ENCODE measurements at regions not wholly inside any gene's neighbourhood (a gene's known extent, or its start where the extent isn't known, plus 50 kb on each side); places are given as distances from the start of the nearest gene placed in this dataset.
"Not testable (repeated sequence)": the region's sequence is repeated elsewhere in the genome, so short reads cannot be mapped to it uniquely, and the experiment has no call there.

DNA sequence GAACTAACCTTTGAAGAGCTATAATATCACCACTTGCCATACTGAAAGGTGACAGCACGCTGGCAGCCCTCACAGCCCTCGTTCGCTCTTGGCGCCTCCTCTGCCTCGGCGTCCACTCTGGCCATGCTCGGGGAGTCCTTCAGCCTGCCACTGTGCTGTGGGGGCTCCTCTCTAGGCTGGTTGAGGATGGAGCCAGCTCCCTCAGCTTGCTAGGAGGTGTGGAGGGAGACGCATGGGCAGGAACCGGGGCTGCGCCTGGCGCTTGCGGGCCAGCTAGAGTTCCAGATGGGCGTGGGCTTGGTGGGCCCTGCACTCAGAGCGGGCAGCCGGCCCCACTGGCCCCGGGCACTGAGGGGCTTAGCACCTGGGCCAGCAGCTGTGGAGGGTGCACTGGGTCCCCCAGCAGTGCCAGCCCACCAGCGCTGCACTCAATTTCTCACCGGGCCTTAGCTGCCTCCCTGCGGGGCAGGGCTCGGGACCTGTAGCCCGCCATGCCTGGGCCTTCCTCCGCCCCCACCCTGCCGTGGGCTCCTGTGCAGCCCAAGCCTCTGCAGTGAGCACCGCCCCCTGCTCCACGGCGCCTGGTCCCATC is 329.7 kb downstream of the LMBRD1 start:
- Histone ChIP-seq H3K18ac (ENCODE audit: low read length) (no peak overlapping the region), H3K23ac (ENCODE audit: low read length) (no peak overlapping the region), H4K5ac (ENCODE audit: low read length) (no peak overlapping the region), H3K4me2 (ENCODE audit: low read length) (no peak overlapping the region), H3K27ac (ENCODE audit: low read depth, low read length) (no peak overlapping the region), H4K8ac (ENCODE audit: low read depth, low read length) (no peak overlapping the region), H3K79me1 (ENCODE audit: low read length) (no peaks in the 10 kb centered on the region), H3K79me2 (ENCODE audit: control insufficient read depth, insufficient read depth, low read length) (no peaks in the 10 kb centered on the region), H3K4me1 (ENCODE audit: control insufficient read depth, low read depth, low read length) (no peaks in the 10 kb centered on the region), H2BK15ac (replicated peaks; ENCODE audit: low read depth) (no peak overlapping the region), H3K9ac (ENCODE audit: low read length) (no peak overlapping the region), H3K4me3 (ENCODE audit: low read length) (no peak overlapping the region), H3K27me3 (ENCODE audit: insufficient read depth, low read length, poor library complexity) (no peaks in the 10 kb centered on the region), H3K56ac (ENCODE audit: low read length) (no peak overlapping the region), H2BK120ac (ENCODE audit: low read depth, low read length) (no peak overlapping the region), H2BK5ac (ENCODE audit: low read length) (no peak overlapping the region), H2AK5ac (ENCODE audit: low read length) (no peak overlapping the region), H3K4ac (ENCODE audit: low read depth, low read length) (no peak overlapping the region), H3K36me3 (ENCODE audit: control insufficient read depth, insufficient read depth, low read length) (no peaks in the 10 kb centered on the region)
- no CpG with 5 or more reads among the region's 26 CpGs for WGBS (ENCODE audit: extremely low coverage, insufficient coverage, low lambda C conversion rate)
- no peak for DNase-seq

DNA sequence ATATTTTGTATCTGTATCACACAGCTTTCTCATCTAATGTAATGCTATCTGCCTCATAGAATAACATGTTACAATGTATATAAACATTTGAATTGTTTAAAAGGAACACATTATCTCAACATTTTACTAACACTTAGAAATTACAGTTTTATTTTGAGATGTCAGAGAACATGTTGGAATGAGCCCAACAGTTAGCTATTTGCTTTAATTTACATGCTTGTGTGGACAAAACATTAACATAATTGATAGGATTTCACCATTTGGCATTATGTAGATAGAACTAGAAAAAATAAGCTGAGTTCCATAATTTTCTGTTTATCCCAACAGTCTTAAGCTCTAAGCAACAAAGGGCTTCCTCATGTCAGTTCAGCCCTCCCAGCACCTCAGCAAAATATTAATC is 330.9 kb downstream of the LMBRD1 start:
- no peak overlapping the region for H3K4me3 ChIP-seq (ENCODE audit: low read length)
- H4K8ac ChIP-seq (ENCODE audit: low read depth, low read length) = no peak overlapping the region
- H3K4ac ChIP-seq (ENCODE audit: low read depth, low read length) = no peak overlapping the region
- H2AK5ac ChIP-seq (ENCODE audit: low read length) = no peak overlapping the region
- no peaks in the 10 kb centered on the region for H3K4me1 ChIP-seq (ENCODE audit: control insufficient read depth, low read depth, low read length)
- no peak overlapping the region for H4K5ac ChIP-seq (ENCODE audit: low read length)
- no peaks in the 10 kb centered on the region for H3K79me2 ChIP-seq (ENCODE audit: control insufficient read depth, insufficient read depth, low read length)
- no peaks in the 10 kb centered on the region for H3K27me3 ChIP-seq (ENCODE audit: insufficient read depth, low read length, poor library complexity)
- no peak overlapping the region for H3K27ac ChIP-seq (ENCODE audit: low read depth, low read length)
- H2BK5ac ChIP-seq (ENCODE audit: low read length) = no peak overlapping the region
- H3K56ac ChIP-seq (ENCODE audit: low read length) = no peak overlapping the region
- H3K18ac ChIP-seq (ENCODE audit: low read length) = no peak overlapping the region
- no peak overlapping the region for H3K4me2 ChIP-seq (ENCODE audit: low read length)
- H3K23ac ChIP-seq (ENCODE audit: low read length) = no peak overlapping the region
- no peak overlapping the region for H3K9ac ChIP-seq (ENCODE audit: low read length)
- no peaks in the 10 kb centered on the region for H3K36me3 ChIP-seq (ENCODE audit: control insufficient read depth, insufficient read depth, low read length)
- H3K79me1 ChIP-seq (ENCODE audit: low read length) = no peaks in the 10 kb centered on the region
- DNase-seq = no peak
- H2BK120ac ChIP-seq (ENCODE audit: low read depth, low read length) = no peak overlapping the region
- H2BK15ac ChIP-seq (replicated peaks; ENCODE audit: low read depth) = no peak overlapping the region

DNA sequence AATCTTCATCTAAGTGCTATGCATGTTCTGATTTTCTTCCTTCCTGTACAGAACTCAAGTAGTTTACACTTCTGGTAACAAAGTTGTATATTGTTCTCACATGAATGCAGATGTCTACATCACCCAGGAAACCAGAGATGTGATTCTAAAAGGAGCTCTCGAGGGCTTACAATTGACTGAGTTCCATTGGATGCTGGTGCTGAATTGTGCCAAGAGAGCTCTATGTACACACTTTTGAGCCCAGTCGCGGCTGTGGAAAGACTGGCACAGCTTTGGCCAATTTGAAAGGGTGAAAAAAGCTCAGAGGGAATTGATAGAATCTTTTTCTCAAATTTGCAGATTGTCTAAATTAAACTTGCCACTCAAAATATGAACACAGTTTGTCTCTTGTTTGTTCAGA is 340.7 kb downstream of the LMBRD1 start:
- Histone ChIP-seq H2AK5ac (ENCODE audit: low read length) (no peak overlapping the region), H3K9ac (ENCODE audit: low read length) (no peak overlapping the region), H2BK120ac (ENCODE audit: low read depth, low read length) (no peak overlapping the region), H4K5ac (ENCODE audit: low read length) (no peak overlapping the region), H2BK15ac (replicated peaks; ENCODE audit: low read depth) (no peak overlapping the region), H3K36me3 (ENCODE audit: control insufficient read depth, insufficient read depth, low read length) (no peaks in the 10 kb centered on the region), H3K56ac (ENCODE audit: low read length) (no peak overlapping the region), H3K4me3 (ENCODE audit: low read length) (no peak overlapping the region), H4K8ac (ENCODE audit: low read depth, low read length) (no peak overlapping the region), H3K23ac (ENCODE audit: low read length) (no peak overlapping the region), H2BK5ac (ENCODE audit: low read length) (no peak overlapping the region), H3K79me2 (ENCODE audit: control insufficient read depth, insufficient read depth, low read length) (no peaks in the 10 kb centered on the region), H3K4ac (ENCODE audit: low read depth, low read length) (no peak overlapping the region), H3K27me3 (ENCODE audit: insufficient read depth, low read length, poor library complexity) (no peaks in the 10 kb centered on the region), H3K18ac (ENCODE audit: low read length) (no peak overlapping the region), H3K4me2 (ENCODE audit: low read length) (no peak overlapping the region), H3K27ac (ENCODE audit: low read depth, low read length) (no peak overlapping the region), H3K79me1 (ENCODE audit: low read length) (no peaks in the 10 kb centered on the region), H3K4me1 (ENCODE audit: control insufficient read depth, low read depth, low read length) (no peaks in the 10 kb centered on the region)
- no CpG with 5 or more reads among the region's 3 CpGs for WGBS (ENCODE audit: extremely low coverage, insufficient coverage, low lambda C conversion rate)
- no peak for DNase-seq

DNA sequence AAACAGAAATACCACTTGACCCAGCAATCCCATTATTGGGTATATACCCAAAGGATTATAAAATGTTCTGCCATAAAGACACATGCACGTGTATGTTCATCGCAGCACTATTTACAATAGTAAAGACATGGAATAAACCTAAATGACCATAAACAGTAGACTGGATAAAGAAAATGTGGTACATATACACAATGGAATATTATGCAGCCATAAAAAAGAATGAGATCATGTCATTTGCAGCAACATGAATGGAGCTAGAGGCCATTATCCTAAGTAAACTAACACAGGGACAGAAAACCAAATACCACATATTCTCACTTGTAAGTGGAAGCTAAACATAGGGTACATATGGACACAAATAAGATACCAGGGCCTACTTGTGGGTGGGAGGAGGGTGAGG is 342.2 kb downstream of the LMBRD1 start:
- H2BK5ac ChIP-seq (ENCODE audit: low read length); H2AK5ac ChIP-seq (ENCODE audit: low read length); H2BK15ac ChIP-seq (replicated peaks; ENCODE audit: low read depth); H3K79me1 ChIP-seq (ENCODE audit: low read length); DNase-seq; H3K27me3 ChIP-seq (ENCODE audit: insufficient read depth, low read length, poor library complexity); H2BK120ac ChIP-seq (ENCODE audit: low read depth, low read length); H3K27ac ChIP-seq (ENCODE audit: low read depth, low read length); H3K4me3 ChIP-seq (ENCODE audit: low read length); H3K79me2 ChIP-seq (ENCODE audit: control insufficient read depth, insufficient read depth, low read length); H3K4ac ChIP-seq (ENCODE audit: low read depth, low read length); H3K56ac ChIP-seq (ENCODE audit: low read length); H3K23ac ChIP-seq (ENCODE audit: low read length); H3K36me3 ChIP-seq (ENCODE audit: control insufficient read depth, insufficient read depth, low read length); H3K9ac ChIP-seq (ENCODE audit: low read length); H3K4me1 ChIP-seq (ENCODE audit: control insufficient read depth, low read depth, low read length); H3K18ac ChIP-seq (ENCODE audit: low read length); H4K8ac ChIP-seq (ENCODE audit: low read depth, low read length); H3K4me2 ChIP-seq (ENCODE audit: low read length); H4K5ac ChIP-seq (ENCODE audit: low read length): not testable (repeated sequence)
- WGBS (ENCODE audit: extremely low coverage, insufficient coverage, low lambda C conversion rate) = no CpG with 5 or more reads among the region's 2 CpGs

DNA sequence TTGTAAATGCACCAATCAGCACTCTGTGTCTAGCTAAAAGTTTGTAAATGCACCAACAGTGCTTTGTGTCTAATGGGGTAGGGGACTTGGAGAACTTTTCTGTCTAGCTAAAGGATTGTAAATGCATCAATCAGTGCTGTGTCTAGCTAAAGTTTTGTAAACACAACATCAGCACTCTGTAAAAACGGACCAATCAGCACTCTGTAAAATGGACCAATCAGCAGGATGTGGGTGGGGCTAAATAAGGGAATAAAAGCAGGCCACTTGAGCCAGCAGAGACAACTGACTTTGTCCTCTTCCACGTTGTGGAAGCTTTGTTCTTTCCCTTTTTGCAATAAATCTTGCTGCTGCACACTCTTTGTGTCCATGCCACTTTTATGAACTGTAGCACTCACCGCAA is 346.3 kb downstream of the LMBRD1 start:
- H3K79me2 ChIP-seq (ENCODE audit: control insufficient read depth, insufficient read depth, low read length); H3K4me2 ChIP-seq (ENCODE audit: low read length); H3K4me3 ChIP-seq (ENCODE audit: low read length); H2BK15ac ChIP-seq (replicated peaks; ENCODE audit: low read depth); H3K36me3 ChIP-seq (ENCODE audit: control insufficient read depth, insufficient read depth, low read length); H3K79me1 ChIP-seq (ENCODE audit: low read length); H3K27me3 ChIP-seq (ENCODE audit: insufficient read depth, low read length, poor library complexity); H2BK120ac ChIP-seq (ENCODE audit: low read depth, low read length); H3K23ac ChIP-seq (ENCODE audit: low read length); H3K56ac ChIP-seq (ENCODE audit: low read length); H3K27ac ChIP-seq (ENCODE audit: low read depth, low read length); H2BK5ac ChIP-seq (ENCODE audit: low read length); H4K8ac ChIP-seq (ENCODE audit: low read depth, low read length); H2AK5ac ChIP-seq (ENCODE audit: low read length); H3K4me1 ChIP-seq (ENCODE audit: control insufficient read depth, low read depth, low read length); H3K9ac ChIP-seq (ENCODE audit: low read length); H3K4ac ChIP-seq (ENCODE audit: low read depth, low read length); H3K18ac ChIP-seq (ENCODE audit: low read length); DNase-seq; H4K5ac ChIP-seq (ENCODE audit: low read length): not testable (repeated sequence)
- WGBS (ENCODE audit: extremely low coverage, insufficient coverage, low lambda C conversion rate) = no CpG with 5 or more reads among the region's 3 CpGs

DNA sequence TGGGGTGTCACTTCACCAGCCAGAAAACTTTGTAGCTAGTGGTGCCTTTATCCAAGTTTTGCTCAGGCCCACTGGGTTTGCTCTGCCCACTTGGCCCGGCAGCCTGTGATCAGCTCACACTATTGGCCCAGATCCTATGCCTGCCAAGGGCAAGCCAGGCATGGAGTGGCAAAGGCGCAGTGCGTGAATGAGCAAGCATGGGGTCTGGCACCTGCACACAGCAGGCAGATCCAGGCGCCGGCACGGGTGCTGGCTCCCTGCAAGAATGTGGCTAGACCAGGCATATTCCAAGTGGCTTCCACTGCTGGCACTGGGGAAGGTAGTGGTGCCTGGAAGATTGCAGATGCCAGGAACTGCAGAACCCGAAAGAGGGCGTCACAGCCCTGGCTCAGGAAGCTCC is 346.9 kb downstream of the LMBRD1 start:
- Histone ChIP-seq H4K5ac (ENCODE audit: low read length) (no peak overlapping the region), H3K79me1 (ENCODE audit: low read length) (no peaks in the 10 kb centered on the region), H3K18ac (ENCODE audit: low read length) (no peak overlapping the region), H3K4me3 (ENCODE audit: low read length) (no peak overlapping the region), H3K27ac (ENCODE audit: low read depth, low read length) (no peak overlapping the region), H2BK5ac (ENCODE audit: low read length) (no peak overlapping the region), H3K36me3 (ENCODE audit: control insufficient read depth, insufficient read depth, low read length) (no peaks in the 10 kb centered on the region), H3K4ac (ENCODE audit: low read depth, low read length) (no peak overlapping the region), H3K23ac (ENCODE audit: low read length) (no peak overlapping the region), H3K4me2 (ENCODE audit: low read length) (no peak overlapping the region), H2AK5ac (ENCODE audit: low read length) (no peak overlapping the region), H2BK120ac (ENCODE audit: low read depth, low read length) (no peak overlapping the region), H4K8ac (ENCODE audit: low read depth, low read length) (no peak overlapping the region), H3K4me1 (ENCODE audit: control insufficient read depth, low read depth, low read length) (no peaks in the 10 kb centered on the region), H2BK15ac (replicated peaks; ENCODE audit: low read depth) (no peak overlapping the region), H3K79me2 (ENCODE audit: control insufficient read depth, insufficient read depth, low read length) (no peaks in the 10 kb centered on the region), H3K56ac (ENCODE audit: low read length) (no peak overlapping the region), H3K9ac (ENCODE audit: low read length) (no peak overlapping the region), H3K27me3 (ENCODE audit: insufficient read depth, low read length, poor library complexity) (no peaks in the 10 kb centered on the region)
- no peak for DNase-seq
- no CpG with 5 or more reads among the region's 8 CpGs for WGBS (ENCODE audit: extremely low coverage, insufficient coverage, low lambda C conversion rate)

All from mesendoderm (in vitro differentiated cells).